SHP77 treated with DMSO at 0.1 percent for 48 hours (cell line): ENCODE measurements at regions not wholly inside any gene's neighbourhood (a gene's known extent, or its start where the extent isn't known, plus 50 kb on each side); places are given as distances from the start of the nearest gene placed in this dataset.
A peak's percentile ranks its signal among the peaks of the same experiment; 100 is the strongest.
"Not testable (repeated sequence)": the region's sequence is repeated elsewhere in the genome, so short reads cannot be mapped to it uniquely, and the experiment has no call there.

Experiments used
- DNase-seq: peaks from one replicate; lab custom pipeline; 2025; lab: John Stamatoyannopoulos, UW

- no peak for DNase-seq
These were observed 702.8 kb downstream of the SI start for GRCh38 chr3:164375538-164375937.

GRCh38 chr3:164371681-164372080, 706.6 kb downstream of the SI start:
- DNase-seq, result no peak

GRCh38 chr3:164370970-164371369, 707.3 kb downstream of the SI start:
- no peak for DNase-seq

DNA sequence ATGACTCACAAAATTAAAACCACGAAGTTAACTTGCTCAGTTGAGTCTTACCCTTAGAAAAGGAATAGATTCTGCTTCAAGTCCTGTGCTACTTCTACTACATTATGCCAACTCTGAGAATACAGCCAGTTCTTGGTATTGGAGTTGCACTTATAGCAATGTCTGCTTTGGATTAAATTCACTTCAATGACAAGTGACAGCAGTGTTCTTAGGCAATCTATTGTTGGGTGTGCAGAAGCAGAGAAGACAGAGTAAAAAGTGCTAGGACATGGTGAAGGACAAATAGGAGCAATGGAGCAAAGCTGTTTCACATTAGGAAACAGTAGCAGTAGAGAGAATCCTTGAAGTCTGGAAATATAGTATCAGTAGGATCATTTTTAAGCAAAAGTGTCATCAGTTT, 713.1 kb downstream of the SI start:
- no peak for DNase-seq

GRCh38 chr3:164364111-164364510, 714.2 kb downstream of the SI start:
- no peak for DNase-seq

DNA sequence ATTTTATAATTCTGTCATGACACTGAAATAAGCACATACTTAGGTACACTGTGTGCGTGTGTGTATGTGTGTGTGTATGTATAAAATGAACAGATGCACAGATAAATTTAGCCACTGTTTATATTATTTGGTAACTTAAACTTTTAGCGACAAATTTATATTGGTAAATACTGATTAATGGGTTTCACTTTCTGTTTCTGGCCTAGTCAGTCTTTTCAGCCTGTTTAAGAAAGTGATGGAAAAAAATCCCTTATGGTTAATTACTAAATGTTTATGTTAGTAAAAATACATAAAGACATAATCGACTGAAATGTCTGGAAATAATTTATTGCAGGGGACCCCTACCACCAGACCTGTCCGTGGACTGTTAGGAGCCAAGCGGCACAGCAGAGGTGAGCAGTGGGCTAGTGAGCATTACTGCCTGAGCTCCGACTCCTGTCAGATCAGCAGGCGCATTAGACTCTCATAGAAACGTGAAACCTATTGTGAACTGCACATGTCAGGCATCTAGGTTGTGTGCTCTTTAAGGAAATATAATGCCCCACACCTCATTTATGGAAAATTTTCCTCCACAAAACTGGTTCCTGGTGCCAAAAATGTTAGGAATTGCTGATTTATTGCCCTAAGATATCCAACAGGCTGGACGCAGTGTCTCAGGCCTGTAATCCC, 717.4 kb downstream of the SI start:
- no peak for DNase-seq

GRCh38 chr3:164360078-164360578, 718.2 kb downstream of the SI start:
- no peak for DNase-seq

DNA sequence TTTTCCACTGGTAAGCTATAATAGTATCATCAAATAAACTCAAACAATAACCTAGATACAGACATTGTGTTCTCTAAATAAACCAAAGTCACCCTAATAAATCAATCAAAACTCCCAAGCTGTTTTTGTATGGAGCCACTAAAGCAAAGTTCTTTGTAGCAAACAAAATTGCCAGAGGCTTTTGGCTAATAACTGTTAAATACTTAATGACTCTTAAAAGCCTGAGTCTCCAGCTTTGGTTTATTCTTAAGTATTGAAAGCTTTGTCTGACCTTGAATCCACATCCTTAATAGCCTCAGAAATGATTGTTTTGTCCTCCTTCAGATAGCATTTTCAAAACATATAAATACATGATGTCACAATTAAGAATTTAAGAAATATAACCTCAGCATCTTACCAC, 725.3 kb downstream of the SI start:
- no peak for DNase-seq

- no peak for DNase-seq
These were observed 727.2 kb downstream of the SI start for GRCh38 chr3:164351131-164351530.

- not testable (repeated sequence) for DNase-seq
These were observed 736.1 kb downstream of the SI start for GRCh38 chr3:164342206-164342605.

GRCh38 chr3:164341086-164341485, 737.2 kb downstream of the SI start:
- no peak for DNase-seq

- DNase-seq, result no peak
These were observed 738.0 kb downstream of the SI start for GRCh38 chr3:164340273-164340672.

DNA sequence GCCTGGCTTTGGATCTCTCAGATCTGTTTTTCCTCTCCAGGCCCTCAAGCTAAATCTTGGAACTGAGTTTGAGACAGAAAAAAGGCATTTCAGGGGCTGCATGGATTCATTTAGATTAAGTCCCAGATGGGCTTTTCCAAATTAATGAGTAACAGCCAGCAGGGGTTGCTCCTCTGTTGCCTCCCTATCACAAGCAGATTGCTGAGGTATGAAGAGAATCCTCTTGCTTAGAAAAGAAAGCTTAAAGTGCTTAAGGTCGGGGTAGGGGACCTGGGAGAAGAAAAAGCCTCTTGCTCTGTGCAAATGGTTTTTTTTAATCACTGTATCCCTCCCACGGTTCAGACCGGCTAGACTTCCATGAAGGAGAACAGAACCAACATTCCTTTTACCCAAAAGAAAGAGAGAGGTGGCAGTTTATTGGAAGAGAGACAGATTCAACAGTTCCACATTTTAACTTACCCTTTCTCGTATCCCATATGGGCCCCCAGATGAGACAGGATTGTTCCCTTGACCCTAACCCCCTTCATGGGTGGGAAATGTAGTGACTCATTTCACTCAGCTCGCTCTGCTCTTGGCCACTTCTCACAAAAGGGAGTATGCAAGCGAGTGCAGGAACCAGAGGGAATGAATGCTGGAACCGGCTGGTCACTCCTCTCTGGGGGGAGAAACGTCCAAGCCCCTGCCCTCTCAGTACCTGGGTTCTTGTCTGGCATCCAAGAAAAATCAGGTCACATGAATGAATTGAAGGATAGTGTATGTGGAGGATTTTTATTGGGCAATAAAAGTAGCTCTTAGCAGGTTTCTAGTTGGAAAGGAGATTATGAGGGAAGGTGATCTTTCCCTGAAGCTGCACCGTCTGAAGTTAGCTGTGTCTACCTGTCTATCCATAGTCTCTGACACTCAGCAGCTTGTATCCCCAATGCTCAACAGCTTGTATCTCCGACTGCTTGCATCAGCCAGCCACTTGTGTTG, 745.2 kb downstream of the SI start:
- DNase-seq, result no peak

DNA sequence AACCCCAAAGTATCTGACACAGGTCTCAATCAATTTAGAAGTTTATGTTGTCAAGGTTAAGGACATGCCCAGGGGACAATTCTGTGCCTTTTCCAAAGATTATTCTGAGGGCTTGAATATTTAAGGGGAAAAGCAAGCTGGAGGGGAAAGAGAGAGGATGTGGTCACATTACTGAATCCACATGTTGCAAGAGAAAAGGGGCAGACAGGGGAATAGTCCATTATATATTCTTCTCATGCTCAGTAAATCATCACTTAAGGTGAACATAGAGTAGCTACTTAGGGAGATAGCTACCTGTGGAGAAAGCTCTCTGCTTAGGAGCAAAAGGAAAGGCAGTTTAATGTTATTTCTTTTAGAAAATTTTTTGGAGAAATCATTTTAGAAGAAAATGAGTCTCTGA, 751.6 kb downstream of the SI start:
- DNase-seq, result no peak

- DNase-seq, result no peak
These were observed 757.3 kb downstream of the SI start for GRCh38 chr3:164320962-164321361.

GRCh38 chr3:164306042-164306441, 772.3 kb downstream of the SI start:
- peak; percentile 46 for DNase-seq

DNA sequence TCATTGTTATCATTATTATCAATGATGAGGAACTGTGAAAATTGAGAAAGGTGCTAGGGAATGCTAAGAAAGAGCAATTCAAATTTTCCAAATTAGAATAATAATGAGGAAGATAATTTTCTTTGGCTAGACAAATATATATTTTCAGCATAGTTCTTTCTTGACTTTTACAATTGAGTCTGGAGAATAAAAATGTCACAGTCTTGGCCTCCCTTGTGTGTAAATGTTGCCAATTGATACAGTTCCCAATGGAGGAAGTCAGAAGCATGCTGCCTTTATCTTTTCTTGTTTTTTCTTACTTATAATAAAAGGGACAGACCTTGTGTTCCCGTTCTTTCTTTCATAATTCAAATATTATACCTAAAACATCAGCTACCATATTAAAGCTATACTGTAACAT, 774.4 kb downstream of the SI start:
- DNase-seq, result no peak

DNA sequence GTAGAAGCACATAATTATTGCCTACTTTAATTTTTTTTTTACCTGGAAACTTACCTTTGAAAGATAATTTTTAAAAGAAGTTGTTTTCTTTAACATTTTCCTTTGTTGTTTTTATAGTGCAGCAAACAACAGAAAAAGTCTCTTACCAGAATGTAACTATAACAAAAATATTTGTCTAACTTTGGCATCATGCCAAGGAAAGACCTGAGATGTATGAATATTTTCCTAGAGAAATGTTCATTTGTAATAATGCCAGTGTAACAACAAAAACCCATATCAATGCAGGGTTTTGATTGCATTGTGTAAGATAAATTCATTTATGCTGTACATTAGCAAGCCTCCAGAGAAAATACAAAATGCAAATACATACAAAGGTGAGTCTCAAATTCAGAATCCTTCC, 775.7 kb downstream of the SI start:
- DNase-seq, result no peak

DNA sequence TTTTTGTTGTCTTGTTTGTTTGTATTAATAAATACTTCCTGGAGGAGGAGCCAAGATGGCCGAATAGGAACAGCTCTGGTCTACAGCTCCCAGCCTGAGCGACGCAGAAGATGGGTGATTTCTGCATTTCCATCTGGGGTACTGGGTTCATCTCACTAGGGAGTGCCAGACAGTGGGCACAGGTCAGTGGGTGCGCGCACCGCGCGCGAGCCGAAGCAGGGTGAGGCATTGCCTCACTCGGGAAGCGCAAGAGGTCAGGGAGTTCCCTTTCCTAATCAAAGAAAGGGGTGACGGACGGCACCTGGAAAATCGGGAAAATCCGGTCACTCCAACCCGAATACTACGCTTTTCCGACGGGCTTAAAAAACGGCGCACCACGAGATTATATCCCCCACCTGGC, 786.8 kb downstream of the SI start:
- not testable (repeated sequence) for DNase-seq

- DNase-seq, result no peak
These were observed 799.7 kb downstream of the SI start for GRCh38 chr3:164278550-164278949.

GRCh38 chr3:164267053-164267452, 811.2 kb downstream of the SI start:
- no peak for DNase-seq

- DNase-seq, result no peak
These were observed 827.4 kb downstream of the SI start for GRCh38 chr3:164250923-164251322.

DNA sequence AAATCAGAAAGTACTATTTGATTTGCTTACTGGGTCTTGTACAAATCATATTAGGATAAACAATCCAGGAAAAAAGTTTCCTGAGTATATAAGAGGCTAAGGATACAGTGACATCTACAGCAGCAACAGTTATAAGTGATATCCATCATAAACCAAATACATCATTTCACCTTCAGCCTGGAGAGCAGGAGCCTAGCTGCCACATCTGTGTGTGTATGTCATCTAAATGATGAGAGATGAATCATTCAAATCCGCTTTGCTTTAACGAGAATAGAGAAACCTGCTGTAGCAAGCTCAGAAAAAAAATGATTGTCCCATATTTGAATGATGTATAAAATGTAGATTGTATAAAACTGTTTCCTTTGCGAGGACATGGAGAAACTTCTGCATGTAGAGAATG, 841.4 kb downstream of the SI start:
- DNase-seq, result no peak
